Anterior cingulate cortex (tissue), 58 donors: ENCODE measurements at regions not wholly inside any gene's neighbourhood (a gene's known extent, or its start where the extent isn't known, plus 50 kb on each side); places are given as distances from the start of the nearest gene placed in this dataset.
"Not testable (repeated sequence)": the region's sequence is repeated elsewhere in the genome, so short reads cannot be mapped to it uniquely, and the experiment has no call there.

Experiments used
- DNase-seq, 58 donors: peaks; one replicate each; lab custom pipeline; 2025; lab: John Stamatoyannopoulos, UW

- no peak for DNase-seq
Measured at GRCh38 chrX:55813150-55813549, 95.6 kb downstream of the RRAGB start.

DNA sequence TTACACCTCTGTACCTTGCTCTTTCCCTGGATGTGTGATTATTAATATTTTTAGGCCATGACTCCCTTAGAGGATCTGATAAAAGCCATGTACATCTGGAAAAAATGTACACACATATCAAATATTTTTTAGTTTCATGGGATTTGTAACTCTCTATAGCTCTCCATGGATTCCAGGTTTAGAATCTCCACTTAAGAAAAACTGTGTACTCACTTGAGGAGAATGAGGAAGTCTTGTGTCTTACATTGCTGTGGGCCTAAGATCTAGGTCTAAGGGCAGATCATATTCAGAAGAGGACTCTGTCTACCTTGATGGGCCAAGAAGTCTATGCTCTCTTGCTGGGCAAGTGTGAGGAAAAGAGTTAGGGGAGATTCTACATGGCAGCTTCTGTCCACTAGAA, 98.0 kb downstream of the RRAGB start:
- DNase-seq = no peak

GRCh38 chrX:55816023-55816422, 98.5 kb downstream of the RRAGB start:
- DNase-seq = no peak

DNA sequence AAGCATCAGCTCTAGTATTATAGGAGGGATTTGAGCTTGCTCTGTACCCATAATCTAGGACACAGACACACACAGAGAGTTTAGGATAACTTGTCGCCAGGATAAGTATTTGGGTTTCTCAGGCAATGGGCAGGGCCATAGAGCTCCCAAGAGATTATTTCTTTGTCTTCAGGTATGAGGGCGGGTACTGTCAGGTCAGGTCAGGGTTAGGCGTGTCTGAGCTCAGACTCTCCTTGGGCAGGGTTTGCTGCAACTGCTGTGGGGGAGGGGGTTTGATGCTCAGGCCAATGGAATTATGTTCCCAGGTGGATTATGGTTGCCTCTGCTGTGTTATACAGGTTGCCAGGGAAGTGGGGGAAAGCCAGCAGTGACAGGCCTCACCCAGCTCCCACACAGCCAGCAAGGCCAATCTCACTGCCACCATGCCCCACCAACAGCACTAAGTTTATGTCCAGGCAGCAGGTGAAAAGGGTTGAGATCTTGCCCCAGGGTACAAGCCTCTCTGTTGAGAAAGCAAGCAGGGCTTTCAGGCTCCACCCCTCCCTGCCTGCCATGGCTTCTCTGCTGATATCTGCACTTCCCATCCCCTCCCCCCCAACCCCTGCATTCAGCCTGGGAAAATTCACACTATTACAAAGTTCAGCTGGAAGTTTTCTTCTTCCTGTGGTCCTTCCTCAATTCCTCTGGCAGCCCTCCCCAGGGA, 101.3 kb downstream of the RRAGB start:
- DNase-seq = no peak

- no peak for DNase-seq
Measured at GRCh38 chrX:55839485-55839884, 121.9 kb downstream of the RRAGB start.

- no peak for DNase-seq
Measured at GRCh38 chrX:55841962-55842752, 124.6 kb downstream of the RRAGB start.

DNA sequence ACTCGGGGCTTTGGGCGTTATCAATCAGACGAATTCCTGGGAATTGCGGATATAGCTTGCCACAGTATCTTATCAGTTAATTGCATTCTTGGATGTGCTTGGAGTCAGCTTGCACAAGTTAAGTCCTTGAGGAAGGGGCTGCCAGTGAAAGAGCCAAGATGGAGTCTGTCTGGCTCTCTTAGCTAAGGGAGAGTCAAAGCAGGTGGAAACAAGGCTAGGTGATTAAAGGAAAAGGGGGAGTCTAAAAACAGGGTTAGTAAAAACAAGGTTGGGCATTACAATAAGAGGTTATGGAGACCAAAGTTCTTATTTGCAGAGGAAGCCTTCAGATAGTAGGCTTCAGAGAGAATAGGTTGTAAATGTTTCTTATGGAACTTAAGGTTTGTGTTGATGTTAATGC, 149.2 kb downstream of the RRAGB start:
- DNase-seq = not testable (repeated sequence)

GRCh38 chrX:55867181-55867651, 149.7 kb downstream of the RRAGB start:
- no peak for DNase-seq

GRCh38 chrX:55867708-55868107, 150.2 kb downstream of the RRAGB start:
- DNase-seq = no peak

DNA sequence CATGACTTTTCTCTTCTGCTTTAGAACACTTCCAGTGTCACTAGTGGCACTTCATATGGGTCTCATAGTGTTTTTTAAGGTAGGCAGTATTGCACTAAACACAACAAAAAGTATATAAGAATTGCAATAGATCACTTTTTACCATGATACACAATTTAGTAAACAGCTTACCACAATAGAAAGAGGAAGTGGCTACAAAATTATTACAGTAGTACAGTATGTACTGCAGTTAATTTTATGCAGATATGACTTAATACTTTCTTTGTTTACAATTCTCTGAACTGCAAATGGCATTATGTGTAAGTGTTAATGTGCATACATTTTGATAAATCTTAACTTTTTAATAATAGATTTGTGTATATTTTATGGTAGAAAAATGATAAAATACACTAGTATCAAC, 157.3 kb downstream of the RRAGB start:
- DNase-seq = no peak

DNA sequence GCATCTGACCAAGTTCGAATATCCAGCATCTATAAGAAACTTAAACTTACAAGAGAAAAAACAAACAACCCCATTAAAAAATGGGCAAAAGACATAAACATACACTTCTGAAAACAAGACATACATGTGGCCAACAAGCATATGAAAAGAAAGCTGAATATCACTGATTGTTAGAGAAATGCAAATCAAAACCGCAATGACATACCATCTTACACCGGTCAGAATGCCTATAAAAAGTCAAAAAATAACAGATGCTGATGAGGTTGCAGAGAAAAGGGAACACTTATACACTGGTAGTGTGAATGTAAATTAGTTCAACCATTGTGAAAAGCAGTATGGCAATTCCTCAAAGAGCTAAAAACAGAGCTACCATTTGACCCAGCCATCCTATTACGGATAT, 166.0 kb downstream of the RRAGB start:
- DNase-seq = not testable (repeated sequence)

- peak in 25 of 58 donors; percentile 0 to 30 (median 3) for DNase-seq
Measured at GRCh38 chrX:55907968-55908607, 190.5 kb downstream of the RRAGB start.

DNA sequence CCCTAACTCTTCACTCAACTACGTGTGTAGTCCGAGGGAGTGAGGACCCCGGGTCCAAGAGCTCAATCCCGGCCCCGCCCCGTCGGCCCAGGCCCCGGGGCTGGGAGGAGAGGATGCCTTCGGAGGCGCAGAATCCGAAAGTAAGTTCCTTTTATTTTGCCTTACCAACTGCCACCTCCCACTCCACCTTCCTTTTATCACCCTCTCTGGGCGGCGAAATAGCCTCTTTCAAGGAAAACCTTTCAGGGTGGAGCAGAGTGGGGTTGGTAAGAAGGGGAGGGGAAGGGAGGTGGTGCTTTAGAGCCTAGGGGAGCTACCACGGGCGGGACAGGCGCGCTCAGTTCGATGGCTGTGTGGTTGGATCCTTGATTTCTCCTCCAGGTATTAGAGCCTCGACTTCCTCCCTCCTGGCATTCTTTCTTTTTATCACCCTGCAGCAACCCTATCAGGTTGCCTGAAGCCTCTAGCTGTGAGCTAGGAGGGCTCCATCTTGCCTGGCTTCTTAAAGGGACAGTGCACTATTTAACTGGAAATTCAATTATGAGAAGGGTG, 191.2 kb downstream of the RRAGB start:
- DNase-seq = peak in 19 of 58 donors; percentile 0 to 30 (median 2)

DNA sequence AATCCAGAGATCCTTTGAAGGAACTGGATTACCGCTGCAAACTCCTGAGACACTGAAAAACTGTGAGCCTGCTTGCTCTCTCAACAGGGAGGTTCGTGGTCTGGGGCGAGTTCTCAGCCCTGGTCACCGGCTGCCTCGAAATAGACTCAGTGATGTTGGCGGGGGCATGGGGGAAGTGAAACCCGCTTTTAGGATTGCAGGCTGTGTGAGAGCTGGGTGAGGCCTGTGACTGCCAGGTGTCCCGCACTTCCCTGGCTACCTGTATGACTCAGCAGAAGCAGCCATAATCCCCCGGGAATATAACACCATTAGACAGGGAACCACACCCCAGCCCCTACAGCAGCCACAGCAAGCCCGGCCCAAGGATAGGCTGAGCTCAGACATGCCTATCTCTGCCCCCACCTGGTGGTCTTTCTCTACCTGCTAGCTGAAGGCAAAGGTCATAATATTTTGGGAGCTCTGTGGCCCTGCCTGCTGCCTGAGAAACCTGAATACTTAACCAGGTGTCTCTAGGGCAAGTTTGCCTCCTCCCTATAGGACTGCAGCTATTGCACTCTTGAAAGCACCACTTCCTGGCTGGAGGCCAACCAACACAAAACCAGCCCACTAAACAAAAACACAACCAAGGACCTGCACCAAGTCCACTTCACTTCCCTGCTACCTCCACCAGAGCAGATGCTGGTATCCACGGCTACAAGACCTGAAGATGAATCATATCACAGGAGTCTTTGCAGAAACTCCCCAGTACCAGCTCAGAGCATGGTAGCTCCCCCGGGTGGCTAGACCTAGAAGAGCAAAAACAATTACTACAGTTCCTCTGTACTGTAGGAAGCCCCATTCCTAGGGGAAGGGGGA, 202.0 kb downstream of the RRAGB start:
- no peak for DNase-seq

DNA sequence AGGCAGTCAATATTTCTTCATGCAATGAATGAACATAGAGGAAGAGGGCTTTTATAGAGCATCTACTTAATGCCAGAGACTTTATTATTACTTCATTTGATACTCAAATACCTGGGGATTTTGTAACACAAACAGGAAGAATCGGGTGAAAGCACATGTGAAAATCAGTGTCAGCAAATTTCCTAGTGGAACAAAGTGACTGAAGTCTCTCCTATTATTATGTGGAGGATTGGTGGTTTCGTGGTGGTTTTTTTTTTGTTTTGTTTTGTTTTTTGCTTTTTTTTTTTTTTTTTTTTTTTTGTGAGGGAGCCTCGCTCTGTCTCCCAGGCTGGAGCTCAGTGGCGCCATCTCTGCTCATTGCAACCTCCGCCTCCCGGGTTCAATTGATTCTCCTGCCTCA, 207.0 kb downstream of the RRAGB start:
- DNase-seq = no peak

DNA sequence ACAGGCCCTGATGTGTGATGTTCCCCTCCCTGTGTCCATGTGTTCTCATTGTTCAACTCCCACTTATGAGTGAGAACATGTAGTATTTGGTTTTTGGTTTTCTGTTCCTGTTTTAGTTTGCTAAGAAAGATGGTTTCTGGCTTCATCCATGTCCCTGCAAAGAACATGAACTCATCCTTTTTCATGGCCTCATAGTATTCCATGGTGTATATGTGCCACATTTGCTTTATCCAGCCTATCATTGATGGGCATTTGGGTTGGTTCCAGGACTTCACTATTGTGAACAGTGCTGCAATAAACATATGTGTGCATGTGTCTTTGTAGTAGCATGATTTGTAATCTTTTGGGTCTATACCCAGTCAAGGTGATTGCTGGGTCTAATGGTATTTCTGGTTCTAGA, 211.0 kb downstream of the RRAGB start:
- not testable (repeated sequence) for DNase-seq
